GM23338 (cell line): ENCODE measurements at regions not wholly inside any gene's neighbourhood (a gene's known extent, or its start where the extent isn't known, plus 50 kb on each side); places are given as distances from the start of the nearest gene placed in this dataset.

ENCODE experiments used
- ATAC-seq: fragments of 200-7000 bp; cut with Tn5 transposase; 3 replicates; pipeline ENCODE4 v1.9.1; 2020
- DNase-seq: peaks from one replicate; pipeline ENCODE4 v3.0.0-alpha.2; 2015; ENCODE audit warnings: low spot score
- H2AFZ ChIP-seq: fragments of 200-600 bp; sonication (generic); 2 replicates; pipeline ENCODE4 v1.8.0; 2016; ENCODE audit warnings: antibody characterized with exemption, mild to moderate bottlenecking, moderate library complexity
- H3F3A ChIP-seq: fragments of 200-600 bp; sonication (generic); replicated peaks from 2 replicates; pipeline ENCODE4 v1.8.0; 2017; ENCODE audit warnings: antibody characterized with exemption, mixed run types, low read depth
- H3K27ac ChIP-seq: fragments of 200-600 bp; sonication (generic); 2 replicates; pipeline ENCODE4 v1.6.1; 2016; ENCODE audit warnings: low read depth
- H3K27me3 ChIP-seq: fragments of 200-600 bp; sonication (generic); 2 replicates; pipeline ENCODE4 v1.8.0; 2016; ENCODE audit warnings: mild to moderate bottlenecking, mixed run types, moderate library complexity; ENCODE audit not compliant: insufficient read depth
- H3K36me3 ChIP-seq: fragments of 200-600 bp; sonication (generic); 2 replicates; pipeline ENCODE4 v1.8.0; 2016; ENCODE audit warnings: mild to moderate bottlenecking; ENCODE audit not compliant: insufficient read depth
- H3K4me1 ChIP-seq: fragments of 200-600 bp; sonication (generic); 2 replicates; pipeline ENCODE4 v1.8.0; 2016; ENCODE audit warnings: mild to moderate bottlenecking, moderate library complexity; ENCODE audit not compliant: insufficient read depth
- H3K4me2 ChIP-seq: fragments of 200-600 bp; sonication (generic); 2 replicates; pipeline ENCODE4 v1.7.1; 2017; ENCODE audit warnings: mixed run types
- H3K4me3 ChIP-seq: fragments of 200-600 bp; sonication (generic); 2 replicates; pipeline ENCODE4 v1.6.1; 2016; ENCODE audit warnings: mixed run types
- H3K79me2 ChIP-seq: fragments of 200-600 bp; sonication (generic); replicated peaks from 2 replicates; pipeline ENCODE4 v1.8.0; 2017; ENCODE audit warnings: mild to moderate bottlenecking; ENCODE audit not compliant: insufficient read depth
- H3K9me2 ChIP-seq: fragments of 200-600 bp; sonication (generic); 2 replicates; pipeline ENCODE4 v1.8.0; 2017; ENCODE audit not compliant: insufficient read depth
- H4K20me1 ChIP-seq: fragments of 200-600 bp; sonication (generic); replicated peaks from 2 replicates; pipeline ENCODE4 v1.8.0; 2017; ENCODE audit warnings: mild to moderate bottlenecking; ENCODE audit not compliant: insufficient read depth
- H3K27ac Mint-ChIP-seq: 2 replicates; pipeline ENCODE4 v1.8.0; 2020; ENCODE audit warnings: inconsistent platforms, mild to moderate bottlenecking, moderate library complexity, mixed read lengths
- H3K27me3 Mint-ChIP-seq: 3 replicates; pipeline ENCODE4 v1.8.0; 2022; ENCODE audit warnings: low read depth, mild to moderate bottlenecking, moderate library complexity, mixed read lengths, inconsistent platforms; ENCODE audit not compliant: insufficient read depth, poor library complexity
- H3K36me3 Mint-ChIP-seq: 3 replicates; pipeline ENCODE4 v1.8.0; 2021; ENCODE audit warnings: low read depth, mild to moderate bottlenecking, inconsistent platforms, moderate library complexity, mixed read lengths
- H3K4me1 Mint-ChIP-seq: 3 replicates; pipeline ENCODE4 v1.8.0; 2020; ENCODE audit warnings: mild to moderate bottlenecking, inconsistent platforms, mixed read lengths
- H3K4me3 Mint-ChIP-seq: 3 replicates; pipeline ENCODE4 v1.8.0; 2021; ENCODE audit warnings: moderate library complexity, mild to moderate bottlenecking, inconsistent platforms, mixed read lengths
- H3K9me3 Mint-ChIP-seq: 3 replicates; pipeline ENCODE4 v1.8.0; 2020; ENCODE audit warnings: moderate library complexity, mild to moderate bottlenecking, inconsistent platforms, mixed read lengths
- CTCF ChIP-seq, 2 experiments: fragments of 200-600 bp in 1 of 2; sonication (generic) in 1 of 2; conservative IDR thresholded peaks; 2 replicates each; pipeline versions ENCODE4 v1.5.1 to v1.6.1; 2016 to 2017; ENCODE audit warnings: antibody characterized with exemption in 2 of 2, low read depth in 2 of 2, mild to moderate bottlenecking in 2 of 2, moderate library complexity in 1 of 2
- ETS1 ChIP-seq: IDR thresholded peaks from 2 replicates; pipeline ENCODE4 v1.6.1; 2016; ENCODE audit warnings: antibody characterized with exemption
- EZH2 ChIP-seq: fragments of 200-600 bp; sonication (generic); IDR thresholded peaks from one replicate; pipeline ENCODE4 v1.8.0; 2017; ENCODE audit warnings: antibody characterized with exemption, mild to moderate bottlenecking, low read depth; ENCODE audit not compliant: unreplicated experiment
- JUNB ChIP-seq: IDR thresholded peaks from one replicate; pipeline ENCODE4 v1.6.1; 2016; ENCODE audit warnings: antibody characterized with exemption; ENCODE audit not compliant: unreplicated experiment
- POLR2AphosphoS5 ChIP-seq: IDR thresholded peaks from 2 replicates; pipeline ENCODE4 v1.6.1; 2016; ENCODE audit warnings: antibody characterized with exemption, low read depth
- STAT1 ChIP-seq: IDR thresholded peaks from one replicate; pipeline ENCODE4 v1.6.1; 2016; ENCODE audit warnings: antibody characterized with exemption; ENCODE audit not compliant: unreplicated experiment
- ZNF462 ChIP-seq: fragments of 250-450 bp; sonication (Bioruptor Pico); IDR thresholded peaks from 2 replicates; pipeline ENCODE4 v1.5.0; 2020; ENCODE audit warnings: mild to moderate bottlenecking, moderate library complexity

- no peak for TF ChIP-seq CTCF (conservative IDR thresholded peaks at IDR 0.05; ENCODE audit: low read depth in 2 of 2)
Observed at GRCh38 chr2:45191146-45191863, 182.1 kb upstream of the SIX2 start (continued).

GRCh38 chr2:45190481-45190942 lies 181.3 kb upstream of the SIX2 start:
- no peaks in the 10 kb centered on the region for H4K20me1 ChIP-seq
- H2AFZ ChIP-seq = peak overlapping the region; percentile 38; the same call in 1 of the 2 replicates
- Mint-ChIP-seq H3K27ac (peak overlapping the region; percentile 81), H3K4me1 (peaks cover 21% of the 10 kb centered on the region), H3K9me3 (no peaks in the 10 kb centered on the region; the same call in 2 of the 3 replicates), H3K4me3 (no peak overlapping the region), H3K27me3 (peaks cover 2% of the 10 kb centered on the region), H3K36me3 (no peaks in the 10 kb centered on the region)
- peak; percentile 14 to 38; a peak in 3 of 4 replicates for TF ChIP-seq CTCF (conservative IDR thresholded peaks at IDR 0.05; ENCODE audit: low read depth in 2 of 2)
- TF ChIP-seq JUNB = no peak
- no peak overlapping the region for H3K27ac ChIP-seq
- H3K4me1 ChIP-seq = peaks cover 9% of the 10 kb centered on the region; the same call in 1 of the 2 replicates
- no peaks in the 10 kb centered on the region for H3F3A ChIP-seq
- H3K4me2 ChIP-seq = no peak overlapping the region
- no peaks in the 10 kb centered on the region for H3K27me3 ChIP-seq
- peak; percentile 16 for DNase-seq
- peaks cover 4% of the 10 kb centered on the region; the same call in 1 of the 2 replicates for H3K9me2 ChIP-seq
- no peak overlapping the region for H3K4me3 ChIP-seq
- peak; percentile 66 for ATAC-seq
- H3K79me2 ChIP-seq = no peaks in the 10 kb centered on the region
- H3K36me3 ChIP-seq = no peaks in the 10 kb centered on the region

GRCh38 chr2:45184606-45185005 lies 175.4 kb upstream of the SIX2 start:
- Histone ChIP-seq H3K27me3 (no peaks in the 10 kb centered on the region), H3K4me2 (no peak overlapping the region), H3K4me3 (no peak overlapping the region), H3K79me2 (no peaks in the 10 kb centered on the region), H3K27ac (no peak overlapping the region), H3K36me3 (no peaks in the 10 kb centered on the region), H4K20me1 (no peaks in the 10 kb centered on the region), H3K9me2 (0 out of 2 replicates have a peak, but pooled peaks cover 16% of the 10 kb centered on the region), H3F3A (no peaks in the 10 kb centered on the region), H2AFZ (no peak overlapping the region), H3K4me1 (no peaks in the 10 kb centered on the region)
- no peak for ATAC-seq
- Mint-ChIP-seq H3K4me1 (peaks cover 6% of the 10 kb centered on the region), H3K36me3 (no peaks in the 10 kb centered on the region), H3K9me3 (no peaks in the 10 kb centered on the region), H3K27me3 (no peaks in the 10 kb centered on the region), H3K27ac (no peak overlapping the region), H3K4me3 (no peak overlapping the region)
- no peak for DNase-seq
- TF ChIP-seq EZH2 (no peak), STAT1 (no peak), POLR2AphosphoS5 (no peak), ZNF462 (no peak), ETS1 (no peak)
